HUDEP-2 (cell line): ENCODE measurements at regions not wholly inside any gene's neighbourhood (a gene's known extent, or its start where the extent isn't known, plus 50 kb on each side); places are given as distances from the start of the nearest gene placed in this dataset.

ENCODE experiments used
- DNase-seq, 76 experiments: peaks; one replicate each; lab custom pipeline; 2025; ENCODE audit not compliant: unreplicated experiment in 76 of 76; lab: John Stamatoyannopoulos, UW

DNA sequence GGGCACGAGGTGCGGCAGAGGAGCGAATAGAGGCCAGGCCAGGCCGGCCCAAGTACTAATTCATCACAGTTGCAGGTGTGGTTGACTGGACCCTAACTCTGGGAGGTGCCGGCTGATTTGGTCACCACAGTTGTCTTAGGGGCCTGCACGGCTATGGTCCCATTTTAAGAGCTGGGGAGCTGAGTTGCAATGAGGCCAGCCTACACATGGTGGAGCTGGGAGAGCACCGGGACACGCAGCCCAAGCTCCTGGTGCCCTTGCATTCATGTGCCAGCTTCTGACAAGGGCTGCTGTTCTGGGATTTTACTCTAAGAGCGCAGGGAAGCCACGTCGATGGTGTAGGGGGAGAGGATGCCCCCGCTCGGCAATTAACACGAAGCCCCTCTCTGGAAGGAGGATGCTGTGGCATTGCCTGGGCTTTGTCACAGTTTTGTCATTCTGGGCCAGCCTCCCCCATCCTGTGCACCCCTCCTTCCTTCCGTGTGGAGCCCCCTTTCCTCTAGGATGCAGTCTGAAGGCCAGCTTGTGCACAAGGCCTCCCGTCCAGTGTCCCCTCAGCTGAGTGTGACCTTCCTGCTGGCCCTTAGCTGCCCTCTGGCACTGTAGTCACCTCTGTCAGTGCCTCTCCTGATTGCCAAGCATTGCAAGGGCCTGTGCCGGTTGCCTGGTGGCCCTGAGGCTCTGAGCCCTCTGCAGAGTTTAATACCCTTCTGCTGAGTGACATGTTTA is 109.4 kb upstream of the C1QTNF9B start:
- no peak for DNase-seq

- no peak for DNase-seq
Observed at GRCh38 chr13:24007979-24008620, 110.8 kb upstream of the C1QTNF9B start.

GRCh38 chr13:24008679-24009078 is 111.4 kb upstream of the C1QTNF9B start:
- no peak for DNase-seq

GRCh38 chr13:24011266-24011665 is 114.0 kb upstream of the C1QTNF9B start:
- no peak for DNase-seq

- no peak for DNase-seq
Observed at GRCh38 chr13:24012648-24013047, 115.3 kb upstream of the C1QTNF9B start.

DNA sequence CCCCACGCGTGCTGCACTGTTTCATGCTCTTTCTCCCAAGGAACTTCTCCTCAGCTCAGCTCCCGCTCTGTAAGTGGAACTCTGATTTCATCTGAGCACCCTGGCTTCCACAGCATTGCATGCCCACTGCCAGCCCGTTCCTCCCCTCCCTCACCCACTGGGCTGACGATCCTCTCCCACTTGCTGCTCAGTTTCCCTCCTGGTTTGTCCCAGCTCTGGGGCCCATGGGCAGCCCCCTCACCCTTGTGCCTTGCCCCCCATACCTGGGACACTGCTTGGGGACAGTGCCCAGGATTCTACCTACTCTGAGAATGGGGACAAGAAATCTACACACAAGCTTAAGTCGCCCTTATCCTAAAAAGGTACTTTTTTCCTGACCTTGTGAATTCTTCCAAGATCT is 115.9 kb upstream of the C1QTNF9B start:
- DNase-seq = no peak

DNA sequence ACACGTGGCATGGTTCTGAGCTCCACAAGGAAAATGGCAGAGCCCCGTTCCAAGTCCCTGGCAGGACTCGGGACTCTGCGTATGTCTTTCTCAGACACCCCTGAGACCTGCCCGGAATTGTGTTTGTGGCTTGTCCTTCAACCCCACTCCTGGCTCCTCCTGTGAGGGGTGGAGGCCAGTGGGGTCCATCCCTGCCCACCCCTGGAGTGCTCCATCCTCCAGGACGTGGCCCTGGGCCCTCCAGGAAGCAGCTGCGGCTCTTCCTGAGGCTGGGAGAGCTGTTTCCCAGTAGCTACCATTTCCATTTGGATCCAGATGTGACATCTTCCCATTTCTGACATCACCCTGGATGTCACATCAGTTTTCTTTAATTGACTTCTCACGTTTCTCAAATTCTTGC is 118.7 kb upstream of the C1QTNF9B start:
- DNase-seq = no peak

DNA sequence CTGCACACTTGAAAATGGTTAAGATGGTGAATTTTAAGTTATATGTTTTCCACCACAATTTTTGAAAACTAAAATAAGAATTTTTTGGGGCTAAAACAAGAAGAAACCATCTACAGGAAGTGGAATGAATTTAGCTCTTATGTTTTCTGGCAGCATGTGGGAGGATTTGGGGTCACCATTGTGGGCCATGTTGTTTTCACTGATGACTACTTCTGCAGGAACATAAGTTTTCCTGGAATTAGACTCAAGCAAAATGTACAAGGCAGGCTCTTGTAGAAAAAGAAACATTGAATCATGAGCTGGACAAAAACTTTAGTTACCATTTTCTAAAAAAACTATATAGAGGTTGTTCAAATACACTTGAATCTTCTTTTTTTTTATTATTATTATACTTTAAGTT is 125.3 kb upstream of the C1QTNF9B start:
- DNase-seq = no peak

DNA sequence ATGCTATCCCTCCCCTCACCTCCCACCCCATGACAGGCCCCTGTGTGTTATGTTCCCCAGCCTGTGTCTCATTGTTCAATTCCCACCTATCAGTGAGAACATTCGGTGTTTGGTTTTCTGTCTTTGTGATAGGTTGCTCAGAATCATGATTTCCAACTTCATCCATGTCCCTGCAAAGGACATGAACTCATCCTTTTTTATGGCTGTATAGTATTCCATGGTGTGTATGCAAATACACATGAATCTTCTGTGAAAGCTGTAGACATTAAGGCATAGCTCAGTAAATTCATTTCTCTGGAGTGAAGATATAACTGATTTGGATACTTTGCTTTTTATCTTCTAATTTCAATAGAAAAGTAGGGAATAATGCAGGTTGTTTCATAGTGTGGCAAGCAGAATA is 125.8 kb upstream of the C1QTNF9B start:
- no peak for DNase-seq

DNA sequence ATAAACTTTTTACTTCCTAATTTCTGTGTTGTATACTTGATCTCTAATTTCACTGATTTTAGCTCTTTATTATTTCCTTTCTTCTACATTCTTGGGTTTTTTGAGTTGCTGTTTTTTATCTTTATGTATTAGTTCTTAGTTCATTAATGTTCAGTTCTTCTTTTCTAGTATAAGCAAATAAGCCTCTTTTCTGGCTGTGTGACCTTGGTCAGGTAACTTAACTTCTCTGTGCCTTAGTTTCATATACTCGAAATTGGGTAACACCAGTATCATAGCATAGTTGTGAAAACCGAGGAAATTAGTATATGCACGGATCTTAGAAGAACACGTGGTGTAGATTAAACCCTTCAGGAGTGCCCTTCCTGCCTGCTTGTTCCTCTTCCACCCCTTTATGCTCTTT is 130.2 kb upstream of the C1QTNF9B start:
- DNase-seq = no peak

DNA sequence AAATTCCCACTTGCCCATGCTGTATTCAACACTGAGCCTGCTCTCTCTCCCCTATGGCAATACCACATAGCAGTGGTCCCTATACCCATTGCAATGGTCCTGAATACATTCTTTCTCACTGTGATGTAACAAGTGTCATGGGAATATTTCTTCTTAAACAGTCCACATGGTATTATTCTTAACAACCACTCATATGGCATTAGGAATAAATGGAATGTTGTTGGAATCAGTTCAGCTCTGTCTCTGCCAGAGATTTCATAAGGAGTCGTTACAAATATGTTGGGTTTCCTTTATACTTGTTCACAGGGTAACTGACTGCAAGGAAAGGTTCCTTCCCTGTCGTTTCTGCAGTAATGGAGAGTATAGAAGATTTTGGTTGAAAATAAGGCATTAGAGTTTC is 128.3 kb upstream of the SPATA13 start:
- no peak for DNase-seq

GRCh38 chr13:24032674-24033073 is 127.8 kb upstream of the SPATA13 start:
- no peak for DNase-seq

- DNase-seq = no peak
Observed at GRCh38 chr13:24033527-24034302, 126.8 kb upstream of the SPATA13 start.

DNA sequence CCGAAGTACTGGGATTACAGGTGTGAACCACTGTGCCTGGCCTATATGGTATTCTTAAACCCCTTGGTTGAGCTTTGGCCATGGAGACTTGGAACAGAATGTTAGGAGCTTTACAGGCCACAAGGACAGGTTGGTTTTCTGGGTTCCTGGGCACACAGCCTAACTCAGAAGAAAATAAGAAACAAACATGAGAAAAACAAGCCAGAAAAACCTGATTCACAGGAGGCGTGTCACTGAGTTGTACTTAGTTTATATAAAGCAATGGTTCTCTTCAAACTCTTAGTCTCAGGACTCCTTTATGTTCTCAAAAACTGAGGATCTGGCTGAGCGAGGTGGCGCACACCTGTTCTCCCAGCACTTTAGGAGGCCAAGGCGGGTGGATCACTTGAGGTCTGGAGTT is 125.1 kb upstream of the SPATA13 start:
- DNase-seq = no peak

GRCh38 chr13:24036115-24036514 is 124.4 kb upstream of the SPATA13 start:
- DNase-seq = no peak

DNA sequence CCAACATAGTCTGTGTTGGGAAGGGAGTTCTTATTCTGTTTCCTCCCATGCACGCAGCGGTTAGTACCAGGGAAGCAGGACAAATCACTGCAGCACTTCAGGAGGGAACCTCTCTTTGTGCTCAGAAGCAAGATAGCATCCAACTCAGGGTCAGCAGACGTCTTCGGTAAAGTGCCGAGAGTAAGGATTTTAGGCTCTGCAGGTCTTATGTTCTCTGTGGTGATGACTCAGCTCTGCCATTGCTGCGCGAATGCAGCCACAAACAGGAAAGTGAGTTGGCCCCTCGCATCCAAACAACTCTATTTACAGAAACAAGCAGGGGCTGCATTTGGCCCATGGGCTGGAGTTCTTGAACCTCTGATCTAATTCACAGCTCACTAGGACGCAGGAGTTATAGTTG is 122.1 kb upstream of the SPATA13 start:
- no peak for DNase-seq

DNA sequence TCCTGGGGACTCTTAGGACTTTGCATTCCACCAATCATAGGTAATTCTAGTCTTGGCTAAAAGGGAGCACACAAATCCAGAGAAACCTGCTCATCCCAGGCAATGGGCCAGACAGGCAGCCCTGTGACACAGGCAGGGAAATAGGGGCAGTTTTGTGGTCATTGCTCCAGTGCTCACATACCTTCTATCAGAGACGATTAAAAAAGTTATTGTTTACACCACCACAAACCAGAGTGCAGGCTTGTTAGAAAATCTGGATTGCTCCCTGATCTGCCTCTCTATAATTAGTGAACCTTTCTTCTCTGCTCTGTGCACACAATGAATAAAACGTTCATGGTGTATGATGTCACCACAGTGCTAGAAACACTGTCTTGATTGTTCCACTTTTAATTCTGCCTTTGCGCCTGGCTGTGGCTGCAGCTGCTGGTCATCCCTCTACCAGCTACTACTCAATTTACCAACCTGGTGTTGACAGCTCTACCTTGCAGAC is 121.6 kb upstream of the SPATA13 start:
- DNase-seq = no peak

DNA sequence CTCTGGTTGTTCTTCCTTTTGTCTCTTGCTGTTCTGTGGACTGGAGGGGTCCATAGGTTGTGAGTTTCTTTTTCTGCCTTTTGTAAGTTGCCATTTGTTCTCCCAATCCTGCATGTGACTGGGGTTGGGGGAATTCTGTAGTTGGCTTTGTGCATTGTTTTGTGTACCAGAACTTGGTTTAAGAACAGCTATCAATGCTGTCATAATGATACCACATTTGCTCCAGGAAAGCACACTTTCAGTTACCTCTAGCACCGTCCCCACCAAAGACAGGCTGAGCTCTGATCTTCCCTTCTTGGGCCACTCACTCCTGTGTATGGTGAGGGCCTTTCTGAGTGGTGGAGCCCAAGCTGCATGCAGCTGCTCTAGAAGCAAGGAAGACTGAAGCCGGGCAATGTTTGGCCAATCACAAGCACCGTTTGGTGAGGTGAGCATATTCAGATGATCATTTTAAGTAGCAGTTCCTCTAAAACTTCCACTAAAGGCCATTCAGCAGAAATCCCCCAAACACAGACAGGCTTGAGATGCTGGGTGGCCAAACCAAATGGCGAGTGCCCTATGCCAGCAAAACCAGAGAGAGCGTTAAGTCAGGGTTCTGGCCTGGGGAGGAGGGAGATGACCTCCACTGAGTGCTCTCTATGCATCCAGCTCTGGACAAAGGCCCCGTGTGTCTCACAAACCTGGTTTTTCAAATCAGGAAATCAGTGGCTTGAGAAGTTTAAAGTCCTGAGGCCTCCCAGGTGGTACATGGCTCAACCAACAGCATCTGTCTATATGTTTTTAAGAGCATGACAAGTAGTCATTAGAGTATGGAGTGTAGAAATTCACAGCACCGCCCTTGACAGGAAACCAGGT is 120.7 kb upstream of the SPATA13 start:
- no peak for DNase-seq

GRCh38 chr13:24040835-24041234 is 119.7 kb upstream of the SPATA13 start:
- DNase-seq = no peak

GRCh38 chr13:24041651-24042225 is 118.8 kb upstream of the SPATA13 start:
- DNase-seq = no peak
